Spleen (tissue), 7 donors: ENCODE measurements at regions not wholly inside any gene's neighbourhood (a gene's known extent, or its start where the extent isn't known, plus 50 kb on each side); places are given as distances from the start of the nearest gene placed in this dataset.

Source experiments
- CTCF ChIP-seq, 11 experiments: fragments of 200-600 bp in 7 of 11; fragments of 450-650 bp in 4 of 11; sonication (generic) in 4 of 11; IDR thresholded peaks in 8 of 11; conservative IDR thresholded peaks in 3 of 11; 1 replicate in 7 of 11; 2 replicates in 4 of 11; pipeline versions ENCODE4 v1.4.0 to v1.8.0; 2016 to 2021; ENCODE audit warnings: antibody characterized with exemption in 11 of 11, inconsistent platforms in 4 of 11, mild to moderate bottlenecking in 1 of 11
- POLR2A ChIP-seq, 3 donors: fragments of 450-650 bp; IDR thresholded peaks; one replicate each; pipeline ENCODE4 v1.5.1; 2017; ENCODE audit warnings: antibody characterized with exemption in 3 of 3, mild to moderate bottlenecking in 1 of 3
- POLR2AphosphoS5 ChIP-seq, 3 donors: sonication (generic); formaldehyde crosslinking; IDR thresholded peaks; one replicate each; pipeline ENCODE4 v1.5.1; 2017; ENCODE audit warnings: antibody characterized with exemption in 3 of 3
- donor health status: DM: no; HTN: no; CAD: no; lungs with moderate emphysema.
- donor health status: DM: no; HTN: no; CAD: no.
- donor health status: DM: no; HTN: no; CAD: no.

DNA sequence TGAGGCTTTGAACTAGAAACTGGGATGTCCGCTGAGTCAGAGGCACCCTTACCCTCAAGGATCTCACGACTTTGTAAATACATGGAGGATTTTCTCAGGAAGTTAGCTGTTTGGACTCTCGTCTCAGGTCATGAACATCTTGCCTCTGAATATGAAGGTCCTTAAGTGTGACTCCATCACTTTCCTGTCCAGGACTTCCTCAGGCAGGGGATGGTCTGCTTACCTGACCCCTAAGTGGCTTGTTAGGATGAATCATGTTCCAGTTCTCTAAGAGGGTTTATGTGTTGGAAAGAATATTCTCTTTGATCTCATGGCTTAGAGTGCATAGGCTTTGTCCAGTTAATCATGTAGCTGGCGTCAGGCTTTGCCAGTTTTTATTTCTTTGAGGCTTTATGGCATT, 511.7 kb upstream of the KLF4 start:
- TF ChIP-seq POLR2A (IDR thresholded peaks at IDR 0.05), result no peak
- no peak for TF ChIP-seq CTCF (IDR thresholded peaks at IDR 0.05 in 8 of 11, conservative IDR thresholded peaks at IDR 0.05 in 3 of 11)
- no peak for TF ChIP-seq POLR2AphosphoS5 (IDR thresholded peaks at IDR 0.05)
